GM18867 (cell line): ENCODE measurements at regions not wholly inside any gene's neighbourhood (a gene's known extent, or its start where the extent isn't known, plus 50 kb on each side); places are given as distances from the start of the nearest gene placed in this dataset.

Source experiments
- ATAC-seq: cut with Tn5 transposase; IDR thresholded peaks from one replicate; pipeline ENCODE4 v1.9.1; 2021; ENCODE audit warnings: mild to moderate bottlenecking, moderate library complexity; ENCODE audit not compliant: unreplicated experiment

GRCh38 chr2:241924069-241924908 is 54.8 kb downstream of the RTP5 start:
- no peak for ATAC-seq

DNA sequence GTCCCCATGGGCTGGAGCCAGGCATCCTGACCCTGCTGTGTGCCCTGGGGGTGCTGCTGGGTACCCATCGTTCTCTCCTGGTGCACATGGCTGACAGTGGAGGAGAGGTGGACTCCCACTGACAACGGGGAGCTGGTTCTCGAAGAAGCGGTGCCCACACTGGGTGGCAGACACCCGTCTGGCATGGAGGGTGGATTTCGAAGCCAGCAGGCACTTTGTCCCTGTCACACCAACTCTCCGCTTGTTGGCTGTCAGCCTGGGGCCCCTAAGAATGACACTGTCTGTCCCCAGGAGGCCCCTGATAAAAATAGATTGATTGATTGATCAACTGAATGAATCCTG is 55.4 kb downstream of the RTP5 start:
- no peak for ATAC-seq

GRCh38 chr2:241925277-241925676 is 55.7 kb downstream of the RTP5 start:
- ATAC-seq = no peak

DNA sequence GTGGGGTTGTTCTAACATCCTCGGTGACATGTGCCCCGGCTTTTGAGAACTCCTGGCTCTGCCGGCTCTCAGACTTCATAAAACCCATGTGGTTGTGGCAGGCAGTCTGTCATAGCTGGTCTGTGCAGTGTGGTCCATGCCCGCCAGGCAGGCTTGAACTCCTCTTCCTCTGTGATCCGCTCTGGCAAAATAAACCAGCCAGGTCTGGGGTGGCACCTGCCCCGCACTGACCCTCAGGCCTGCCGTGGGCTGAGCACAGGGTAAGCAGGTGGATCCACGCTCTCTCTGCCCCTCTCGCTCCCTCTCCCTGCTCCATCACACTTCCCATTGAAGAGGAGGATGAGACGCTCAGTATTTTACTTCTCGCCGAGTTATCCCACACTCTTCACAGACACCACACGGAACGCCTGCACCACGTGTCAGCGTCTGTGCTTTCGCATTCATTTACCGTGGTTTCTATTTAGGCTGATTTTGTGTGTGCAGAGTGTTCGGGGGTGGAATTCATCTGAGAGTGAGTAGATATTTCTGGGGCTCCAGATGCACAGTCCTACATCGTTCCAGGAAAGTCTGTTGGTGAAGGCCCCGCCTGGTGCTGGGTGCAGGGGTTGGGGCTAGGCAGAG is 56.4 kb downstream of the RTP5 start:
- no peak for ATAC-seq

DNA sequence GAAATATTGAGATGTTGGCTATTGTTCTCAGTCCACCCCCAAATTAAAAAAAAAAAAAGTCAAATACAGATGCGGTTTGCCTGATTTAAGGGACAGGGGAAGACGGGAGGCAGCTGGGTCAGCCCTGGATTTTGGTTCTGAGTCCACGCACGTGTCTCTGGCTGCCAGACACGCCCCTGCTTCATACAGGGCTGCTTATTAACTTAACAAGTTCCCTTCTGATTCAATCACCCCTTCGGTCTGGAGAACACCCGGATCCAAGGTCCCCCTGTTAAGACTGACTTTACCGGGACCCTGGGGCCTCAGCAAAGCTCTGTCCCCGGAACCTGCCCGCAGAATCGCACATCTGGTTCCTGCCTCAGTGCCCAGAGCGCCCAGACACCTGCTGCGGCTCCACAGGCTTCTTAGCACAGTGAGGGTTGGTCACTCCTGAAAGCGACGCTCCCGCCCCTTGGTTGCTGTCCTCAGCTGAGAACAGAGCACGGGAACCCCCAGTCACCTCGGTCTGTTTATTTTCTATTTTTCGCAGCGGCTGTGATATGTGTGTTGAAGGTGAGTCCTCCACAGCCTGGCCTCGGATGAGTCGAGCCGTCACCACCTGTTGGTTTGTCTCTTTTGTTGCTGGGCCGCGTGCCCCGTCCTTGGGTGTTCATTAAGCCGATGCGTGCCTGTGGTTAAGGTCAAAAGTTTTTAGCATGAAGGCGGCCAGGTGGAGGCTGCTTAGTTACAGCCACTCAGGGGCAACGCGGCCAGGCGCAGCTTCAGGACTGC is 57.2 kb downstream of the RTP5 start:
- peak; percentile 76 for ATAC-seq

DNA sequence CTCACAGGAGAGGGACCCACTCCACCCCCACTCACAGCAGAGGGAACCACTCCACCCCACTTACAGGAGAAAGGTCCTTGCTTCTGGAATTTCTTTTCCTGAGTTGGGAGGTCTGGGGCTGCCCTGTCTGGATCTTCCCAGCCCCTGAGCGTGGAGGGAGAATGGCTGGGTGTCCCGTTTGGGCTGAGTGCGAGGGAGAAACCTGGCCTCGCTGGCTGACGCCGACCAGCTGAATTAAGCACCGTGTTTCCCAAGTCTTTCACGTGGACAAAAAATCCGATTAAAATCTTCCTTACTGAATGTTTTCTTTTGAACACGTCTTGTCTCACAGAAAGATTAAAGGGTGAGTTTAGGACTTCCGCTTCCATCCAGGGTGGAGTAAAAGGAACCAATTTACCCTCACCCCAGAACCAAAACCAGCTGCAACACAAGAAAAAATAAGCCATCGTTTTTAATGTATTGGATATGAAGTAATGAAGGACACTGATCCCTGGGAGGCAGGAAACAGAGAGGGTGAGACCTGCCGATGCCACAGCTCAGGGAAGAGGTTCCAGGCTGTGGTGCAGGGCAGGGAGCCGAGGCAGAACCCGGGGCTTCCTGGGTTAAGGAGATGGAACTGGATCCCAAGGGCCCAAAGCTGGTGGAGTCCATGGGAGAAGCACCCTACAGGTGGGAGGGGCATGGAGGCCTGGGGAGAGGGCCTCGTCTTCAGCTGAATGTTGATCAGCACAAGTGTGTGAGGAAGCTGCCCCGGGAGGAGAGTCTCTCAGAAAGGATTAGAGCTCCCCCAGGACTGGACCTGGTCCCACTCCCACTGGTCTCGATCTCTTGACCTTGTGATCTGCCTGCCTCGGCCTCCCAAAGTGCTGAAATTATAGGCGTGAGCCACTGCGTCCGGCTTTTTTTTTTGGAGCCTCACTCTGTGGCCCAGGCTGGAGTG is 60.3 kb downstream of the RTP5 start:
- no peak for ATAC-seq

- no peak for ATAC-seq
Measured at GRCh38 chr2:241931084-241931975, 61.8 kb downstream of the RTP5 start.

GRCh38 chr2:241931976-241932898 is 62.7 kb downstream of the RTP5 start:
- no peak for ATAC-seq

- no peak for ATAC-seq
Measured at GRCh38 chr2:241932899-241933178, 63.3 kb downstream of the RTP5 start.

DNA sequence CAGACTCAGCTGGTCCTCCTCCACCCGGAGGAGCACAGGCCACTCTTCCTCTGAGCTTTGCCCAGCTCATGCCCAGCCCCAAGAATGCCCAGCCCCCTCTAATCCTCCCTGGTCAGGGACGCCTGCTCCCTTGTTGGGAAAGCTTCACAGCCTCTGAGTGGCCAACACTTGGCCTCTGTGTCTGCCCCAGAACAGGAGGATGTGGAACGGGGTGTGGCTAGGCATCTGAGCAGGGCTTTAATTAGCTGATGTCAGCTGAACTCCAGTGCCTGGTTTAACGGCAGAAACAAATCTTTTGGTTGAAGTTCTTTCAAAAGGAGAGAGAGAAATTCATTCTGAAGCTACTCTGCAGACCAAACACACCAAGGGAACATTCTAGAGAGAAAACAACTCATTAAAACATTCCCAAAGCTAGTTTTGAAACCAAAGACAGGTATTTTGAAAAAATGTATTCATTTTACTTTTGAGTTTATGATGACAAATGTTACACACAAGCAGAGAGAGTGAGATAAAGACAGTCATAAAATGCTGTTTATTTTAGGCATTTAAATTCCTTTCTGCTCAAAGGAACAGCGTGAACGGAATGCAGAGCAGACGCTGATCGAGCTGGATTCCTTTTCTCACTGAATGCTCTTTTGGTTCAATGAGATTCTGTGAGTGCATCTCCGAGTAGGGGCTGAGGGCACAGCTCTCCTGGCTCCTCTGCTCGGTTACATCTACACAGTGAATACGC is 63.8 kb downstream of the RTP5 start:
- no peak for ATAC-seq

DNA sequence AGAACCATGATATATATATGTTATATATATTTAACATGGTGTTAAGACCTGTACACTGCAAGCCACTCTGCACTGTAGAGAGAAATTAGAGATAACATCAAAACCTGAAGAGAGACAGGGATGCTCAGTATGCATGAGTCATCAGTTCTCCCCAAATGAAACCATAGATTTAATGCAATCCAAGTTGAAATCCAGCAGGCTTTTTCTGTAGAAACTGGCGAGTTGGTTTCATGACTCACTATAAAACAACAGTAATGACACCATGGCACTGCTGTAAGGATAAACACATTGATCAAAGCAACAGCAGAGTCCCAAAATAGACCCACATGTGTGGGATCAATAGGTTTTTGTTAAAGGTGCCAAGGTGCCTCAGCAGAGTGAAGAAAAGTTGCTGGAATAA is 65.8 kb downstream of the RTP5 start:
- no peak for ATAC-seq

- ATAC-seq = no peak
Measured at GRCh38 chr2:241935774-241936173, 66.2 kb downstream of the RTP5 start.

DNA sequence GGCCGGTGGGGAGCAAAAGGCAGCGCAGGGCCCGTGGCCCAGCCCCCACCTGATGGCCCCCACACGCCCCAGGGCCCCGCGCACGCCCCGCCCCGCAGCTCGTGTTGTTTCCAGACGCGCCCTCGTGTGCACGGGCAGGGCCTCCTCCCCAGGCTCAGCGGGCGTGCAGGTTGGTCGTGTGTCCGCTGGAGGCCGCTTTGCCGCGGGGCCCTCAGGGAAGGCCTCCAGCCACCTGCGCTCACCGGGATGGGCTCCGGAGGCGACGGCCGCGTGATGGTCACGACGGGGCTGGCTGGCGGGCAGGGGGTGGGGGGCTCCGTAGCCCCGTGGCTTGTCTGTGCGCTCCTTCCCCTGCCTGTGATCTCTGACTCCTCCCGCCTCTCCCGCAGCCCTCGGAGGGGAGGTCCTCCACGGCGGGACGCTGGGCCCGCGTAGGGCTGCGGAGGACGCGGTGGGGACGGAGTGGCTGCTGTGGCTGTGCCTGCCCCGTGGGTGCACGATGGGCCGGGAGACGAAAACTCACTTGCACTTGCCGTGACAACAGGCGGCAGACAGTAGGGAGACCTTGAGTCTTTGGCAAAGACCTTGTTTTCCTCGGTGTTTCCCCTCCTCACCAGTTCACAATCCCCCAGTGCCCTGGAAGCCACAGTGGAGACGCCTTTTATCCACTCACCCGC is 67.1 kb downstream of the RTP5 start:
- ATAC-seq = no peak

GRCh38 chr2:241937297-241937696 is 67.8 kb downstream of the RTP5 start:
- no peak for ATAC-seq

- ATAC-seq = no peak
Measured at GRCh38 chr2:241939541-241939940, 70.0 kb downstream of the RTP5 start.

DNA sequence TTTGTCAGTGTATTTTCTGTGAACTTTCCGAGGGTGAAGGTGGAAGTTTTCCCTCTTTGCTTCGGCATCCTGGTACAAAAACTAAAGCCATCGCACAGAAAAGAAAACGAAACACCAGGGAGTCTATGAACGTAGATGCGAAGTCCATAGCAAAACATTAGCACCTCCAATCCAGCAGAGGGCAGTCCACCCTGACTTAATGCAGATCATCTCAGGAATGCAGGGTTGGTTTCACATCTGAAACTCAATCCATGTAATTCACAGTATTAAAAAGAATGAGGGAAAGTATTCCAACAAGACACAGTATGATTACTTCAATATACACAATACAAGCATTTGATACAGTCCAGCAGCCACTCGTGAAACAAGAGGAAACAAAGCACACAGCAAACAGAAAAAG is 70.8 kb downstream of the RTP5 start:
- ATAC-seq = no peak

DNA sequence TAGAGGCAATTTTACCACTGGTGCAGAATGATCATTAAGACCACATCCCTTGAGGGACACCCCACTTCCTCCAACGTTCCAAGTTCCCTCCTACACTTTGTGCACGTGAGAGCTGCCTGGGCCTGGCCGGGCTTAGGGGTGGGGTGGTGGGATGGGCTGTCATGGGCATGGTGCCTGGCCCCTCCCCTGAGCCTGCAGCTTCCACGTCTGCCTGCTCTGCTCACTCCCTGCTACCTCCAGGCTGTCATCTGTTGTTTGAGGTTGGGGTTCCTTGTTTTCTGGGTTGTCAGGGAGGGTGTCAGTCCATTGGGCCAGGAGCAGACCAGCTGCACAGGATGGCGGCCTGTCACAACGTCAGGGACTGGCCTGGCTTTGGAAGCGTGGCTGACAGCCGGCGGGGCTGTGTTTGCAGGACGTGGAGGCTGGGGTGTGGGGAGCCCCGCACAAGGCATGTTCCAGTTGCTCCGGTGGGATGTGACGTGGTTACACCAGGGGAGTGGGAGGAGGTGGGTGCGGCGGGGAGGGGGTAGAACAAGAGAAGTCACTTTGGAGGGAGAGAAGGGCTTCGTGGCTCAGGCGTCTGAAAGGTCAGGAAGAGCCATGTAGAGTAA is 72.3 kb downstream of the RTP5 start:
- ATAC-seq = no peak
